HepG2 (cell line): ENCODE measurements at regions not wholly inside any gene's neighbourhood (a gene's known extent, or its start where the extent isn't known, plus 50 kb on each side); places are given as distances from the start of the nearest gene placed in this dataset.

ENCODE experiments used
- ATAC-seq: fragments of 200-7000 bp; cut with Tn5 transposase; 3 replicates; pipeline ENCODE4 v1.9.1; 2020; ENCODE audit warnings: mild to moderate bottlenecking, moderate library complexity
- BruUV-seq: library from RNA; stranded (reverse); fragments of 400-500 nt; replicated peaks from 2 replicates; lab custom pipeline; 2021; lab: Mats Ljungman, UMichigan
- CTCF ChIA-PET: fragments of 300-600 bp; formaldehyde crosslinking; extraction: SDS; loops from one replicate; lab custom pipeline; 2021; ENCODE audit warnings: low total read pairs, inconsistent platforms, low intra/inter-chr PET ratio; lab: Yijun Ruan, JAX
- POLR2A ChIA-PET: fragments of 350-600 bp; sonication (Branson Sonifier 250); formaldehyde crosslinking; loops from one replicate; lab custom pipeline; 2020; ENCODE audit warnings: antibody characterized with exemption, inconsistent platforms; lab: Yijun Ruan, JAX
- DNase-seq: peaks from one replicate; pipeline ENCODE4 v3.0.0-alpha.2; 2015; ENCODE audit warnings: low spot score
- FAIRE-seq: peaks from 3 replicates; lab custom pipeline; 2011; peaks lifted over from hg19 to GRCh38; lab: Jason Lieb, UNC
- H2AFZ ChIP-seq: one replicate; pipeline ENCODE4 v1.6.1; 2011; ENCODE audit warnings: low read length, inconsistent platforms
- H3K27ac ChIP-seq: fragments of 300-600 bp; 3 replicates; pipeline ENCODE4 v1.8.0; 2011; ENCODE audit warnings: mixed run types, mild to moderate bottlenecking, mixed read lengths, low read length, inconsistent platforms; ENCODE audit not compliant: insufficient read depth; ENCODE audit errors: extremely low read length
- H3K27me3 ChIP-seq, 2 experiments: fragments of 200-600 bp in 1 of 2; 2 replicates in 1 of 2; 3 replicates in 1 of 2; pipeline versions ENCODE4 v1.6.0 to v1.8.0; 2011; ENCODE audit warnings: low read length in 2 of 2, mild to moderate bottlenecking in 2 of 2, moderate library complexity in 2 of 2, inconsistent platforms in 1 of 2; ENCODE audit not compliant: insufficient read depth in 2 of 2, control insufficient read depth in 1 of 2
- H3K36me3 ChIP-seq, 2 experiments: fragments of 200-600 bp in 1 of 2; replicated peaks in 1 of 2; 2 replicates in 1 of 2; 3 replicates in 1 of 2; pipeline versions ENCODE4 v1.5.1 to v1.8.0; 2011; ENCODE audit warnings: low read length in 2 of 2, inconsistent platforms in 1 of 2; ENCODE audit not compliant: insufficient read depth in 2 of 2, control insufficient read depth in 1 of 2
- H3K4me1 ChIP-seq: 2 replicates; pipeline ENCODE4 v1.5.1; 2012; ENCODE audit warnings: low read length, inconsistent platforms; ENCODE audit not compliant: insufficient read depth
- H3K4me2 ChIP-seq: 2 replicates; pipeline ENCODE4 v1.6.0; 2011; ENCODE audit warnings: low read depth, low read length, inconsistent platforms
- H3K4me3 ChIP-seq, 3 experiments: fragments of 200-600 bp in 1 of 3; sonication (generic), shearing (Covaris generic) in 1 of 3; replicated peaks in 1 of 3; 2 replicates each; pipeline ENCODE4 v1.5.1; 2011 to 2016; ENCODE audit warnings: low read length in 3 of 3, inconsistent platforms in 2 of 3, low read depth in 2 of 3, mild to moderate bottlenecking in 2 of 3, control low read depth in 1 of 3, mixed read lengths in 1 of 3; ENCODE audit not compliant: insufficient read depth in 1 of 3
- H3K79me2 ChIP-seq: one replicate; pipeline ENCODE4 v1.6.1; 2011; ENCODE audit warnings: low read length, inconsistent platforms; ENCODE audit not compliant: insufficient read depth
- H3K9ac ChIP-seq: 2 replicates; pipeline ENCODE4 v1.6.0; 2011; ENCODE audit warnings: mild to moderate bottlenecking, low read depth, low read length, inconsistent platforms; ENCODE audit not compliant: insufficient read depth
- H3K9me3 ChIP-seq: 2 replicates; pipeline ENCODE4 v1.5.1; 2012; ENCODE audit warnings: mild to moderate bottlenecking, low read length
- H4K20me1 ChIP-seq: 2 replicates; pipeline ENCODE4 v1.6.0; 2011; ENCODE audit warnings: inconsistent platforms, mild to moderate bottlenecking, low read length, moderate library complexity; ENCODE audit not compliant: insufficient read depth
- AFF4 ChIP-seq: sonication (generic); formaldehyde crosslinking; IDR thresholded peaks from 2 replicates; pipeline ENCODE4 v1.4.0; 2020; ENCODE audit warnings: missing genetic modification reagents
- ARNT2 ChIP-seq: sonication (generic); formaldehyde crosslinking; IDR thresholded peaks from 2 replicates; pipeline ENCODE4 v1.8.0; 2022; ENCODE audit warnings: mild to moderate bottlenecking, low read depth, missing genetic modification reagents, moderate library complexity
- BHLHE40 ChIP-seq: IDR thresholded peaks from 2 replicates; pipeline ENCODE4 v1.6.1; 2011; ENCODE audit warnings: low read length, improper control_type of control experiment
- MED8 ChIP-seq: sonication (generic); formaldehyde crosslinking; IDR thresholded peaks from 2 replicates; pipeline ENCODE4 v1.8.1; 2023; ENCODE audit warnings: mild to moderate bottlenecking, missing genetic modification reagents; ENCODE audit not compliant: insufficient replicate concordance
- MTA1 ChIP-seq: sonication (generic); formaldehyde crosslinking; IDR thresholded peaks from 2 replicates; pipeline ENCODE4 v1.4.0; 2020; ENCODE audit warnings: missing genetic modification reagents, mild to moderate bottlenecking, borderline replicate concordance
- PPARG ChIP-seq: conservative IDR thresholded peaks from 2 replicates; pipeline ENCODE4 v1.6.1; 2016; ENCODE audit warnings: missing biosample characterization, missing genetic modification reagents
- RBAK ChIP-seq: sonication (generic); formaldehyde crosslinking; IDR thresholded peaks from 2 replicates; pipeline ENCODE4 v1.5.1; 2020; ENCODE audit warnings: mild to moderate bottlenecking, missing genetic modification reagents
- SALL2 ChIP-seq: sonication (generic); formaldehyde crosslinking; IDR thresholded peaks from 2 replicates; pipeline ENCODE4 v1.8.1; 2023; ENCODE audit warnings: mild to moderate bottlenecking, missing genetic modification reagents, inconsistent platforms
- TAF15 ChIP-seq: fragments of 200-400 bp; formaldehyde crosslinking; IDR thresholded peaks from one replicate; pipeline ENCODE4 v1.6.1; 2018; ENCODE audit warnings: mild to moderate bottlenecking, low read depth, low read length; ENCODE audit not compliant: poor library complexity, severe bottlenecking
- TGIF2 ChIP-seq: IDR thresholded peaks from 2 replicates; pipeline ENCODE4 v1.6.1; 2016; ENCODE audit warnings: control low read depth, missing compliant biosample characterization
- ZFP36 ChIP-seq: fragments of 150-350 bp; IDR thresholded peaks from 2 replicates; pipeline ENCODE4 v1.6.1; 2018; ENCODE audit warnings: borderline replicate concordance, low read length, low read depth; ENCODE audit not compliant: partially characterized antibody
- ZFP90 ChIP-seq: sonication (generic); formaldehyde crosslinking; IDR thresholded peaks from 2 replicates; pipeline ENCODE4 v1.8.0; 2022; ENCODE audit warnings: missing genetic modification reagents, mild to moderate bottlenecking, inconsistent platforms, borderline replicate concordance
- ZNF552 ChIP-seq: sonication (generic); formaldehyde crosslinking; IDR thresholded peaks from 2 replicates; pipeline ENCODE4 v1.9.0; 2022; ENCODE audit warnings: missing genetic modification reagents, mild to moderate bottlenecking, borderline replicate concordance
- WGBS: methylation state at CpG from one replicate; pipeline ENCODE4 v1.1.6; 2017; ENCODE audit warnings: low lambda C conversion rate; 5-methylcytosine and 5-hydroxymethylcytosine counted together
- in situ Hi-C: cut with HindIII; loops from 2 replicates; pipeline ENCODE4 v1.10.0; 2017; ENCODE audit warnings: low pct_unique_long_range_greater_than_20kb; ENCODE audit not compliant: extremely low pct_ligation_motif_present
- intact Hi-C: fragments of 100-400 bp; cut with micrococcal nuclease; formaldehyde crosslinking; loops from one replicate; pipeline ENCODE4 v1.10.0; 2022; ENCODE audit not compliant: unreplicated experiment

- TF ChIP-seq ZFP90: no peak
Measured at GRCh38 chr3:106048946-106049481, 180.2 kb upstream of the CBLB start (continued).

- no peak for TF ChIP-seq TAF15
- TF ChIP-seq RBAK: no peak
- no peak for DNase-seq
- CTCF ChIA-PET: no interaction called here
- H3K27ac ChIP-seq: no peak overlapping the region
- BruUV-seq: no TSS peak
- no peaks in the 10 kb centered on the region for H3K79me2 ChIP-seq
- H2AFZ ChIP-seq: no peak overlapping the region
- no peak for ATAC-seq
- no peaks in the 10 kb centered on the region for H3K9me3 ChIP-seq
- POLR2A ChIA-PET: no interaction called here
- H3K36me3 ChIP-seq: no peaks in the 10 kb centered on the region
- H4K20me1 ChIP-seq: no peaks in the 10 kb centered on the region
- H3K4me2 ChIP-seq: no peak overlapping the region
- no peak overlapping the region for H3K9ac ChIP-seq
- no peak overlapping the region for H3K4me3 ChIP-seq
- H3K4me1 ChIP-seq: no peaks in the 10 kb centered on the region
- in situ Hi-C loops (no loop called here), intact Hi-C loops (no loop called here)
- FAIRE-seq: no peak
- H3K27me3 ChIP-seq: no peaks in the 10 kb centered on the region
Measured at GRCh38 chr3:106049821-106050220, 181.0 kb upstream of the CBLB start.

- no peaks in the 10 kb centered on the region for H4K20me1 ChIP-seq
- ATAC-seq (no peak), FAIRE-seq (no peak), DNase-seq (no peak)
- H3K9ac ChIP-seq: no peak overlapping the region
- CTCF ChIA-PET: no interaction called here
- BruUV-seq: no TSS peak
- H3K9me3 ChIP-seq: no peaks in the 10 kb centered on the region
- no peak overlapping the region for H3K4me2 ChIP-seq
- H2AFZ ChIP-seq: no peak overlapping the region
- POLR2A ChIA-PET: no interaction called here
- H3K4me1 ChIP-seq: no peaks in the 10 kb centered on the region
- no peaks in the 10 kb centered on the region for H3K79me2 ChIP-seq
- no peaks in the 10 kb centered on the region for H3K36me3 ChIP-seq
- no peaks in the 10 kb centered on the region for H3K27me3 ChIP-seq
- intact Hi-C loops: no loop called here
- in situ Hi-C loops: no loop called here
- no peak overlapping the region for H3K4me3 ChIP-seq
- no peak overlapping the region for H3K27ac ChIP-seq
- 0% methylated on average over 3 of the region's 3 CpGs for WGBS
- TF ChIP-seq SALL2 (no peak), ARNT2 (CRISPR knock-in tag) (no peak), BHLHE40 (no peak), TGIF2 (no peak), MED8 (CRISPR knock-in tag) (no peak), ZFP36 (no peak), MTA1 (CRISPR knock-in tag) (no peak), AFF4 (CRISPR knock-in tag) (no peak), PPARG (CRISPR knock-in tag) (no peak), ZNF552 (no peak)
Measured at GRCh38 chr3:106056931-106057330, 188.1 kb upstream of the CBLB start.
